ENCODE measurements at regions not wholly inside any gene's neighbourhood (a gene's known extent, or its start where the extent isn't known, plus 50 kb on each side); places are given as distances from the start of the nearest gene placed in this dataset.
"Not testable (repeated sequence)": the region's sequence is repeated elsewhere in the genome, so short reads cannot be mapped to it uniquely, and the experiment has no call there.

GRCh38 chr17:19470530-19471261 lies 59.7 kb downstream of the RNF112 start:
- Histone ChIP-seq H3K4me1 (replicated peaks in 1 of 2) (no peaks in the 10 kb centered on the region), H3K27ac (no peak overlapping the region), H3K4me3 (no peak overlapping the region)
- in situ Hi-C loops (cut with MboI; ENCODE audit: low pct_unique_long_range_greater_than_20kb in 2 of 9, low sequenced_read_pairs in 9 of 9, unreplicated experiment in 9 of 9), result loop anchor here in 1 of 9 experiments (25.0 kb wide), 1 partner anchor 108 kb away; the partner anchor contains the start of gene B9D1
- ATAC-seq (replicated peaks in 6 of 8), result peak in 6 of 8 experiments; percentile 22 to 88 (median 61)
- WGBS, 10 experiments, result 14 to 83% (median 46%) methylated on average over 1 to 20 of the region's 29 CpGs

DNA sequence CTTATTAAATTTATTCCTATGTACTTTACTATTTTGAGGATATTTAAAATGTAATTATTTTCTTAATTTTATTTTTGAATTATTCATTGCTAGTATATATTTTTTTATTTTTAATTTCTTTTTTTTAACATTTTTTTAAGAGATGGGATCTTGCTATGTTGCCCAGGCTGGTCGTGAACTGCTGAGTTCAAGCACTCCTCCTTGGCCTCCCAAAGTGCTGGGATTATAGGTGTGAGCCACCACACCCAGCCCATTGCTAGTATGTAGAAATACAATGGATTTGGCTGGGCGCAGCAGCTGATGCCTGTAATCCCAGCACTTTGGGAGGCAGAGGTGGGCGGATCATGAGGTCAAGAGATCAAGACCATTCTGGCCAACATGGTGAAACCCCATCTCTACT lies 59.2 kb upstream of the SLC47A1 start:
- not testable (repeated sequence) for H3K4me3 ChIP-seq; H3K27ac ChIP-seq; ATAC-seq (replicated peaks in 6 of 8); H3K4me1 ChIP-seq (replicated peaks in 1 of 2)
- in situ Hi-C loops (cut with MboI; ENCODE audit: low pct_unique_long_range_greater_than_20kb in 2 of 9, low sequenced_read_pairs in 9 of 9, unreplicated experiment in 9 of 9), result loop anchor here in 1 of 9 experiments (25.0 kb wide), 1 partner anchor 112 kb away; the partner anchor contains the start of gene B9D1
- 40 to 100% (median 83%) methylated on average over 1 to 3 of the region's 3 CpGs; no CpG with 5 or more reads in 1 of the 10 experiments for WGBS, 10 experiments

DNA sequence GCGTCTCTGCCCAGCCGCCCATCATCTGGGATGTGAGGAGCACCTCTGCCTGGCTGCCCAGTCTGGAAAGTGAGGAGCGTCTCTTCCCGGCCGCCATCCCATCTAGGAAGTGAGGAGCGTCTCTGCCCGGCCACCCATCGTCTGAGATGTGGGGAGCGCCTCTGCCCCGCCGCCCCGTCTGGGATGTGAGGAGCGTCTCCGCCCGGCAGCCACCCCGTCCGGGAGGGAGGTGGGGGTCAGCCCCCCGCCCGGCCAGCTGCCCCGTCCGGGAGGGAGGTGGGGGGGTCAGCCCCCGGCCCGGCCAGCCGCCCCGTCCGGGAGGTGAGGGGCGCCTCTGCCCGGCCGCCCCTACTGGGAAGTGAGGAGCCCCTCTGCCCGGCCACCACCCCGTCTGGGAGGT lies 57.9 kb upstream of the SLC47A1 start:
- H3K4me3 ChIP-seq; ATAC-seq (replicated peaks in 6 of 8); in situ Hi-C loops (cut with MboI; ENCODE audit: low pct_unique_long_range_greater_than_20kb in 2 of 9, low sequenced_read_pairs in 9 of 9, unreplicated experiment in 9 of 9); H3K27ac ChIP-seq; H3K4me1 ChIP-seq (replicated peaks in 1 of 2): not testable (repeated sequence)
- WGBS, 10 experiments, result no CpG with 5 or more reads among the region's 31 CpGs

GRCh38 chr17:19482576-19482975 lies 51.1 kb upstream of the SLC47A1 start:
- Histone ChIP-seq H3K4me3 (no peak overlapping the region), H3K27ac (no peak overlapping the region), H3K4me1 (replicated peaks in 1 of 2) (no peaks in the 10 kb centered on the region)
- 0 to 88% (median 33%) methylated on average over 1 of the region's 1 CpG; no CpG with 5 or more reads in 1 of the 10 experiments for WGBS, 10 experiments
- ATAC-seq (replicated peaks in 6 of 8), result peak in 3 of 8 experiments; percentile 63 to 93 (median 82)
- in situ Hi-C loops (cut with MboI; ENCODE audit: low pct_unique_long_range_greater_than_20kb in 2 of 9, low sequenced_read_pairs in 9 of 9, unreplicated experiment in 9 of 9), result no loop called here
